KMS-11 (cell line): ENCODE measurements at regions not wholly inside any gene's neighbourhood (a gene's known extent, or its start where the extent isn't known, plus 50 kb on each side); places are given as distances from the start of the nearest gene placed in this dataset.
"Not testable (repeated sequence)": the region's sequence is repeated elsewhere in the genome, so short reads cannot be mapped to it uniquely, and the experiment has no call there.

Experiments used
- H2AFZ ChIP-seq: fragments of 200-600 bp; sonication (generic); 2 replicates; pipeline ENCODE4 v1.6.1; 2016; ENCODE audit warnings: antibody characterized with exemption, mixed run types, low read depth
- H3K27ac ChIP-seq: fragments of 200-600 bp; sonication (generic); 2 replicates; pipeline ENCODE4 v1.6.1; 2016; ENCODE audit warnings: mild to moderate bottlenecking, mixed run types
- H3K27me3 ChIP-seq: fragments of 200-600 bp; sonication (generic); 2 replicates; pipeline ENCODE4 v1.6.1; 2017; ENCODE audit warnings: mild to moderate bottlenecking, low read depth, mixed run types, moderate library complexity; ENCODE audit not compliant: insufficient read depth
- H3K36me3 ChIP-seq: fragments of 200-600 bp; sonication (generic); 2 replicates; pipeline ENCODE4 v1.6.1; 2017; ENCODE audit warnings: mild to moderate bottlenecking, mixed run types; ENCODE audit not compliant: insufficient read depth
- H3K4me1 ChIP-seq: fragments of 200-600 bp; sonication (generic); 2 replicates; pipeline ENCODE4 v1.6.1; 2016; ENCODE audit warnings: mild to moderate bottlenecking, low read depth, mixed run types; ENCODE audit not compliant: poor library complexity, severe bottlenecking
- H3K4me2 ChIP-seq: fragments of 200-600 bp; sonication (generic); 2 replicates; pipeline ENCODE4 v1.7.0; 2016; ENCODE audit warnings: mild to moderate bottlenecking, mixed run types
- H3K4me3 ChIP-seq: fragments of 200-600 bp; sonication (generic); IDR thresholded peaks from 2 replicates; pipeline ENCODE4 v1.6.1; 2017; ENCODE audit warnings: low read depth, low read length, mixed read lengths; ENCODE audit not compliant: insufficient read depth
- H3K79me2 ChIP-seq: fragments of 200-600 bp; sonication (generic); 2 replicates; pipeline ENCODE4 v1.6.1; 2016; ENCODE audit warnings: low read depth, mixed run types; ENCODE audit not compliant: insufficient read depth
- H3K9ac ChIP-seq: fragments of 200-600 bp; sonication (generic); 2 replicates; pipeline ENCODE4 v1.6.1; 2016; ENCODE audit warnings: mild to moderate bottlenecking, mixed run types
- H4K20me1 ChIP-seq: fragments of 200-600 bp; sonication (generic); 2 replicates; pipeline ENCODE4 v1.6.1; 2016; ENCODE audit warnings: mild to moderate bottlenecking, mixed run types; ENCODE audit not compliant: insufficient read depth
- CTCF ChIP-seq: fragments of 200-600 bp; sonication (generic); conservative IDR thresholded peaks from 2 replicates; pipeline ENCODE4 v1.6.1; 2017; ENCODE audit warnings: low read depth, mild to moderate bottlenecking, antibody characterized with exemption, low read length, moderate library complexity, mixed read lengths

GRCh38 chr3:135412475-135412874 is 553.1 kb upstream of the PPP2R3A start:
- Histone ChIP-seq H2AFZ (no peak overlapping the region), H3K4me2 (no peak overlapping the region), H3K9ac (no peak overlapping the region), H3K4me1 (no peaks in the 10 kb centered on the region), H3K27me3 (no peaks in the 10 kb centered on the region), H3K27ac (no peak overlapping the region), H3K79me2 (no peaks in the 10 kb centered on the region), H3K4me3 (no peak overlapping the region), H3K36me3 (no peaks in the 10 kb centered on the region), H4K20me1 (no peaks in the 10 kb centered on the region)
- TF ChIP-seq CTCF = no peak

DNA sequence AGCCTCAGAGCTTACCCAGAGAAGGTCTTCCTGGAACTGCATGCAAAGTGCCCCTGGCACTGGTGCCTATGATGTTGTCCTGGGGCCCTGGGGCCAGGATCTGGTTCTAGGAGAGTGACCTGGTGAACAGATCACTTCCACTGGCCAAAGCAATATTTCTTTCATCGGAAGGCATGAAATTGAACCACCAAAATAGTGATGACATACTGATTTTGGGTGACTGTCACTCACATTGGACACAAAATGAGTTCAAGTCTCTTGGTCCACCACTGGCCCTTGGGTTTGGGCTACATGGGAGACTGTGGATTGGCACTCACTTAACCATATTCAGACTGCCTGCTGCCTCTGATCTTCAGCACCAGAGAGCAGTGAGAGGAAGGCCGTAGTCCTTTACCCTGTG is 549.3 kb upstream of the PPP2R3A start:
- Histone ChIP-seq H3K4me3 (no peak overlapping the region), H3K4me1 (no peaks in the 10 kb centered on the region), H3K27ac (no peak overlapping the region), H2AFZ (no peak overlapping the region), H3K4me2 (no peak overlapping the region), H3K79me2 (no peaks in the 10 kb centered on the region), H3K27me3 (no peaks in the 10 kb centered on the region), H3K9ac (no peak overlapping the region), H3K36me3 (no peaks in the 10 kb centered on the region), H4K20me1 (no peaks in the 10 kb centered on the region)
- TF ChIP-seq CTCF = no peak

DNA sequence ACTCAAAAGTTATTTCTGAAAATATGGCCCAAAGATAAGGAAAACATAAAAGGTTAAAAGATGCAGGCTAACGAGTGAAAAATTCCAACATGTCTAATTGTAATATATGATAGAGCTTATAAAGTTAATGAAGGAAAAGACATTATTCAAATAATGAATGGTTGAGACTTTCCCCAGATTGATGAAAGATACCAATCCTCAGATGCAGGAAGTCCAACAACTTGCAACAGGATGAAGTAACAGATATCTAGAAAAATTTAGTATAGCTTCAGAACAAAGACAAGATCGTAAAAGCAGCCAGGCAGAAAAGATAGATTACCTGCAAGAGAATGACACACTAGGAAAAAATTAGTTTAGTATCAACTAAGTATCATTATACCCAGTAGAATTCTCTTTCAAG is 546.4 kb upstream of the PPP2R3A start:
- no peaks in the 10 kb centered on the region for H3K27me3 ChIP-seq
- H3K4me1 ChIP-seq = no peaks in the 10 kb centered on the region
- no peaks in the 10 kb centered on the region for H3K79me2 ChIP-seq
- H3K4me2 ChIP-seq = no peak overlapping the region
- no peak overlapping the region for H3K4me3 ChIP-seq
- no peaks in the 10 kb centered on the region for H3K36me3 ChIP-seq
- no peak overlapping the region for H3K9ac ChIP-seq
- no peak for TF ChIP-seq CTCF
- H3K27ac ChIP-seq = no peak overlapping the region
- H2AFZ ChIP-seq = no peak overlapping the region
- no peaks in the 10 kb centered on the region for H4K20me1 ChIP-seq

GRCh38 chr3:135426508-135426907 is 539.0 kb upstream of the PPP2R3A start:
- Histone ChIP-seq H3K27ac (no peak overlapping the region), H3K79me2 (no peaks in the 10 kb centered on the region), H3K27me3 (no peaks in the 10 kb centered on the region), H3K36me3 (no peaks in the 10 kb centered on the region), H3K9ac (no peak overlapping the region), H3K4me3 (no peak overlapping the region), H3K4me1 (no peaks in the 10 kb centered on the region), H4K20me1 (no peaks in the 10 kb centered on the region), H2AFZ (no peak overlapping the region), H3K4me2 (no peak overlapping the region)
- no peak for TF ChIP-seq CTCF

DNA sequence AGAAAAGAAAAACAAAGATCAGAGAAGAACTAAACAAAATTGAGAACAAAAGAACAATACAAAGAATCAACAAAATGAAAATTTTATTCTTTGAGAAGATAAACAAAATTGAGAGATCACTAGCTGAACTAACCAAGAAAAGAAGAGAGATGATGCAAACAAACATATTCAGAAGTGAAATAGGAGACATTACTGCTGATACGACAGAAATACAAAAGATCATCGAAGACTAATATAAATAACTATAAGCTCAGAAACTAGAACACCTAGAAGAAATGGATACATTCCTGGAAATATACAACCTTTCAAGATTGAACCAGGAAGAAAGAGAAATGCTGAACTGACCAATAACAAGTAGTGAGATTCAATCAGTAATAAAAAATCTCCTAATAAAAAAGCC is 533.1 kb upstream of the PPP2R3A start:
- Histone ChIP-seq H3K4me3 (no peak overlapping the region), H3K79me2 (no peaks in the 10 kb centered on the region), H4K20me1 (no peaks in the 10 kb centered on the region), H3K4me1 (no peaks in the 10 kb centered on the region), H3K36me3 (no peaks in the 10 kb centered on the region), H3K27ac (no peak overlapping the region), H2AFZ (no peak overlapping the region), H3K9ac (no peak overlapping the region), H3K4me2 (no peak overlapping the region), H3K27me3 (no peaks in the 10 kb centered on the region)
- no peak for TF ChIP-seq CTCF

DNA sequence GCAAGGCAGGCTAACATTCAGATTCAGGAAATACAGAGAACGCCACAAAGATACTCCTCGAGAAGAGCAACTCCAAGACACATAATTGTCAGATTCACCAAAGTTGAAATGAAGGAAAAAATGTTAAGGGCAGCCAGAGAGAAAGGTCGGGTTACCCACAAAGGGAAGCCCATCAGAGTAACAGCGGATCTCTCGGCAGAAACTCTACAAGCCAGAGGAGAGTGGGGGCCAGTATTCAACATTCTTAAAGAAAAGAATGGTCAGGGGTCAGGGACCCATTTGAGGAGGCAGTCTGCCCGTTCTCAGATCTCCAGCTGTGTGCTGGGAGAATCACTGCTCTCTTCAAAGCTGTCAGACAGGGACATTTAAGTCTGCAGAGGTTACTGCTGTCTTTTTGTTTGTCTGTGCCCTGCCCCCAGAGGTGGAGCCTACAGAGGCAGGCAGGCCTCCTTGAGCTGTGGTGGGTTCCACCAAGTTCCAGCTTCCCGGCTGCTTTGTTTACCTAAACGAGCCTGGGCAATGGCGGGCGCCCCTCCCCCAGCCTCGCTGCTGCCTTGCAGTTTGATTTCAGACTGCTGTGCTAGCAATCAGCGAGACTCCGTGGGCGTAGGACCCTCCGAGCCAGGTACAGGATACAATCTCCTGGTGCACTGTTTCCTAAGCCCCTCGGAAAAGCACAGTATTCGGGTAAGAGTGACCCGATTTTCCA is 526.5 kb upstream of the PPP2R3A start:
- Histone ChIP-seq H3K27ac (peak overlapping the region; percentile 22; the same call in 1 of the 2 replicates), H2AFZ (peak overlapping the region; percentile 41; the same call in 1 of the 2 replicates)

More for the DNA sequence above, 526.5 kb upstream of the PPP2R3A start:
- H3K79me2 ChIP-seq, H4K20me1 ChIP-seq, H3K4me3 ChIP-seq, H3K4me1 ChIP-seq, H3K36me3 ChIP-seq, H3K4me2 ChIP-seq, H3K27me3 ChIP-seq: not testable (repeated sequence)
- H3K9ac ChIP-seq = peak overlapping the region; percentile 15; the same call in 1 of the 2 replicates
